Coronary artery (tissue), 2 donors: ENCODE measurements at regions not wholly inside any gene's neighbourhood (a gene's known extent, or its start where the extent isn't known, plus 50 kb on each side); places are given as distances from the start of the nearest gene placed in this dataset.

Source experiments
- DNase-seq: peaks from one replicate; pipeline ENCODE4 v3.0.0-alpha.2; 2017; ENCODE audit warnings: low spot score
- H3K27ac ChIP-seq, 2 donors: fragments of 200-600 bp; sonication (generic); one replicate each; pipeline ENCODE4 v1.5.1; 2016 to 2019
- H3K4me3 ChIP-seq: fragments of 200-600 bp; sonication (generic); 2 replicates; pipeline ENCODE4 v1.5.1; 2016; ENCODE audit warnings: mild to moderate bottlenecking, moderate library complexity
- CTCF ChIP-seq: fragments of 200-600 bp; sonication (generic); IDR thresholded peaks from one replicate; pipeline ENCODE4 v1.5.1; 2019; ENCODE audit warnings: antibody characterized with exemption

GRCh38 chr6:156396068-156396771 is 381.0 kb upstream of the ARID1B start:
- no peak overlapping the region for H3K4me3 ChIP-seq
- no peak overlapping the region for H3K27ac ChIP-seq
- no peak for TF ChIP-seq CTCF
- no peak for DNase-seq

GRCh38 chr6:156395276-156395675 is 381.9 kb upstream of the ARID1B start:
- Histone ChIP-seq H3K4me3 (no peak overlapping the region), H3K27ac (no peak overlapping the region)
- no peak for TF ChIP-seq CTCF
- no peak for DNase-seq

- H3K4me3 ChIP-seq: no peak overlapping the region
- DNase-seq: no peak
- no peak for TF ChIP-seq CTCF
- H3K27ac ChIP-seq: no peak overlapping the region
Observed at GRCh38 chr6:156392648-156393047, 384.5 kb upstream of the ARID1B start.

- H3K27ac ChIP-seq: no peak overlapping the region
- TF ChIP-seq CTCF: no peak
- H3K4me3 ChIP-seq: no peak overlapping the region
- DNase-seq: no peak
Observed at GRCh38 chr6:156391977-156392376, 385.2 kb upstream of the ARID1B start.

- TF ChIP-seq CTCF: no peak
- no peak overlapping the region for H3K4me3 ChIP-seq
- DNase-seq: no peak
- H3K27ac ChIP-seq: no peak overlapping the region
Observed at GRCh38 chr6:156391061-156391672, 386.0 kb upstream of the ARID1B start.

- no peak for DNase-seq
- TF ChIP-seq CTCF: no peak
- Histone ChIP-seq H3K4me3 (no peak overlapping the region), H3K27ac (no peak overlapping the region)
Observed at GRCh38 chr6:156390621-156391020, 386.6 kb upstream of the ARID1B start.

- no peak overlapping the region for H3K4me3 ChIP-seq
- no peak for TF ChIP-seq CTCF
- H3K27ac ChIP-seq: no peak overlapping the region
- DNase-seq: no peak
Observed at GRCh38 chr6:156389296-156389695, 387.9 kb upstream of the ARID1B start.
